ENCODE measurements at regions not wholly inside any gene's neighbourhood (a gene's known extent, or its start where the extent isn't known, plus 50 kb on each side); places are given as distances from the start of the nearest gene placed in this dataset.

- ChIA-PET CTCF (no interaction called here), POLR2A (no interaction called here), RAD21 (ENCODE audit: unreplicated experiment) (no interaction called here), SMC1A (ENCODE audit: uncharacterized antibody, unreplicated experiment) (no interaction called here)
- Histone ChIP-seq H3K36me3 (ENCODE audit: control insufficient read depth in 2 of 2, insufficient read depth in 2 of 2, low read length in 1 of 2) (no peaks in the 10 kb centered on the region), H3K79me2 (ENCODE audit: control insufficient read depth, insufficient read depth, low read length) (no peaks in the 10 kb centered on the region), H3K4me2 (ENCODE audit: control insufficient read depth, insufficient read depth) (no peak overlapping the region), H3K9ac (ENCODE audit: control insufficient read depth, insufficient read depth, low read length) (no peak overlapping the region), H3K4me3 (no peak overlapping the region), H4K20me1 (ENCODE audit: control insufficient read depth, insufficient read depth) (no peaks in the 10 kb centered on the region), H3K9me3 (replicated peaks; ENCODE audit: control insufficient read depth, insufficient read depth, low read length) (no peaks in the 10 kb centered on the region), H2AFZ (ENCODE audit: control insufficient read depth, low read depth, low read length) (no peak overlapping the region), H3K4me1 (ENCODE audit: control insufficient read depth, insufficient read depth, low read length) (no peaks in the 10 kb centered on the region), H3K27me3 (replicated peaks in 1 of 2; ENCODE audit: control insufficient read depth in 2 of 2, insufficient read depth in 2 of 2, low read length in 1 of 2) (no peaks in the 10 kb centered on the region), H3K27ac (ENCODE audit: control insufficient read depth, insufficient read depth) (no peak overlapping the region)
- intact Hi-C loops (cut with micrococcal nuclease; ENCODE audit: unreplicated experiment) (no loop called here), in situ Hi-C loops (cut with MboI) (no loop called here)
- WGBS (ENCODE audit: insufficient coverage, insufficient replicate concordance, low lambda C conversion rate, missing lambda C conversion rate), result 3% methylated on average over 8 of the region's 8 CpGs
- ATAC-seq (no peak), FAIRE-seq (no peak), DNase-seq (ENCODE audit: low read depth, low spot score) (no peak)
- BruUV-seq (replicated peaks), result no TSS peak
- TF ChIP-seq NFYA (IDR thresholded peaks at IDR 0.05; ENCODE audit: borderline replicate concordance, low read depth, low read length) (no peak), BRCA1 (IDR thresholded peaks at IDR 0.05; ENCODE audit: low read depth, low read length) (no peak), KDM1A (IDR thresholded peaks at IDR 0.05; ENCODE audit: borderline replicate concordance) (no peak), LARP7 (IDR thresholded peaks at IDR 0.05) (no peak), BCLAF1 (IDR thresholded peaks at IDR 0.05) (no peak), POLR2AphosphoS5 (IDR thresholded peaks at IDR 0.05; ENCODE audit: low read length) (no peak), CUX1 (IDR thresholded peaks at IDR 0.05; ENCODE audit: insufficient replicate concordance, low read depth, low read length) (no peak), STAT1 (conservative IDR thresholded peaks at IDR 0.05) (no peak), ZSCAN29 (IDR thresholded peaks at IDR 0.05) (no peak), MEF2B (IDR thresholded peaks at IDR 0.05; ENCODE audit: partially characterized antibody, poor library complexity, severe bottlenecking) (no peak), NBN (IDR thresholded peaks at IDR 0.05) (no peak), GATAD2B (conservative IDR thresholded peaks at IDR 0.05; ENCODE audit: low read depth) (no peak), NR2C2 (IDR thresholded peaks at IDR 0.05; ENCODE audit: borderline replicate concordance, control insufficient read depth, insufficient read length, low read depth) (no peak), HDGF (IDR thresholded peaks at IDR 0.05) (no peak), NFIC (IDR thresholded peaks at IDR 0.05; ENCODE audit: low read depth, low read length) (no peak), ATF2 (IDR thresholded peaks at IDR 0.05; ENCODE audit: low read length) (no peak), PAX5 (IDR thresholded peaks at IDR 0.05; ENCODE audit: borderline replicate concordance, low read depth, low read length) (no peak)
Measured at GRCh38 chr13:109682534-109683244, 103.7 kb downstream of the IRS2 start.

Data from GM12878 (cell line).